HG03521 (cell line): ENCODE measurements at regions not wholly inside any gene's neighbourhood (a gene's known extent, or its start where the extent isn't known, plus 50 kb on each side); places are given as distances from the start of the nearest gene placed in this dataset.

Experiments
- ATAC-seq: cut with Tn5 transposase; IDR thresholded peaks from one replicate; pipeline ENCODE4 v1.9.1; 2021; ENCODE audit warnings: mild to moderate bottlenecking, moderate library complexity; ENCODE audit not compliant: unreplicated experiment

DNA sequence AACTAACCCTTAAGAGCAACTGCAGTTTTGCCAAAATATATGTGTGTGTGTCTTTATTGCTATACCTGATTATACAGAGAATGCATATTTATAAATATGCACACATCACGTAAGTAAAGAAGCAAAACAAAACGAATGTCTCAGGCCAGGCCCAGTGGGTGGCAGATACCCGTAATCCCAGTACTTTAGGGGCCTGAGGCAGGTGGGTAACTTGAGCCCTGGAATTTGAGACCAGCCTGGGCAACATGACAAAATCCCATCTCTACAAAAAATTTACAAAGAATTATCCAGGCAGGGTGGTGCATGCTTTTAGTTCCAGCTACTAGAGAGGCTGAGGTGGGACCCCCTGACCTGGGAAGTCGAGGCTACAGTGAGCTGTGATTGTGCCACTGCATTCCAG lies 745.3 kb downstream of the SATB2 start:
- ATAC-seq: no peak

DNA sequence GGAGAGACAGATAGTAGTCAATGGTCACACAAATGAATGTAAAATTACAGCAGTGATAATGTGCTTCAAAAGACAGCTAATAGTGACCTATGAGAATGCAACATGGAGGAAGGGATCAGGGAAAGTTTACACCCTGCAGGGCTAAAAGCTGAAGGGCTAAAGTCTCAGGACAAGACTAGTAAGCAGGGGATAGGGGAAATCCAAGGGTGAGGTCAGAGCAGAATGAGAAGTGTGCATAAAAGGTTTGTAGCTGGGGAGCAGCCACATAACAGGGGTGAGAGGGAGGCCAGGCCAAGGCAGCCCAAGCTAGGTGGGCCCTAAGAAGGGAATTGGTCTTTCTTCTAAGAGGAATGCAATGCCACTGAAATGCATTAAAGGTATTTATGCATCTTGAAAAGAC lies 746.3 kb downstream of the SATB2 start:
- ATAC-seq: no peak

- ATAC-seq: no peak
Observed at GRCh38 chr2:198710562-198710961, 747.2 kb downstream of the SATB2 start.

GRCh38 chr2:198706476-198707082 lies 751.2 kb downstream of the SATB2 start:
- no peak for ATAC-seq

DNA sequence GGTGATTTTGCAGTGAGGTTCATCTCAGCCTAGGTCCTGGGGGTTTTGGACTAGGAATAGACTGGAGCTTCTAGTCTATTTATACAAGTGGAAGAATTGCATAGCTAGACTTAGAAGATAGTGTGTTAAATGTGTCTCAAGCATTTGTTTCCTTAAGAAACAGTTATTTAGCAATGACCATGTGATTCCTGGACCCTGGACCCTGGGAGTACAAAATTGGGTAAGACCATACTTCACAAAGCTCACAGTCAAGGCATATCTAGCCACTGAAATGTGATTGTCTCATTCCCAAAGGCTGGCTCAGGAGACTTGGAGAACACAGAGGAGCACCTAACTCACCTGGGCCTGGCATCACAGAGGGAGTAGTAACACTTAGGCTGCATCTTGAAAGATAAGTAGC lies 754.5 kb downstream of the SATB2 start:
- ATAC-seq: no peak

GRCh38 chr2:198702796-198703195 lies 754.9 kb downstream of the SATB2 start:
- ATAC-seq: no peak

DNA sequence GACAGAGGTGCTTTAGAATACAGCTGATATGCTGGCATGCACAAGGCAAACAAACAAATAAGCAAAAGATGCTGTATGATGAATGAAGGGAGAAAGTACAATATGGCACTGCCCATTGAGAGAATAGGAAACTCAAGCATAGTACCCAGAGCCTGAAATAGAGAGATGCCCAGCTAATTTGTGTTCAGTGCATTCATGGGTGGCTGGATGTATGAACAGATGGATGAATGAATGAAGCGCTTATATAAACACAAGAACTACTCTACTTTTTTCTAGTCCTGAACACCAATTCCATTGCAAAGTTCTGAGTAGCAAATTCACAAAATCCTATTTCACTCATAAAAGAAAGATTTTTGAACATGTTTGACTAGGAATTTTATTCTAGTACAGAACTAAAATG lies 756.3 kb downstream of the SATB2 start:
- no peak for ATAC-seq

- no peak for ATAC-seq
Observed at GRCh38 chr2:198700319-198700718, 757.4 kb downstream of the SATB2 start.

GRCh38 chr2:198698230-198698629 lies 759.5 kb downstream of the SATB2 start:
- no peak for ATAC-seq

- ATAC-seq: no peak
Observed at GRCh38 chr2:198697794-198698193, 759.9 kb downstream of the SATB2 start.

DNA sequence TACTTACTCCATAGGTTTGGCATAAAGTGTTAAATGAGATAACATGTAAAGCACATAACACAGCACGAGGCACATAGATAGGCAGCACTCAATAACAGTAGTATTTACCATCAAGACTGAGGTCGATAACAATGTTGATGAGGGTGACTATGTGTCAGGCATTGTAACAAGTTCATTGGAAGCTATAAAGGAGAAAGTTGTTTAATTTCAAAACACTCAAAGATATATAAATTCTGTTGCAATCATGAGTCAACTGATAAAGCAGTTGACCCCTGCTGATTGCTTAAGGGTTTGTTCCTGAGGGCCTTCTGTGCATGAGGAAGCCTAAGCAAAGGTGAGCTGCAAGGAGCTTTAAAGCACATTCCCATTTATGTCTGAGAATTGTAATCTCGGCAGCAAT lies 760.5 kb downstream of the SATB2 start:
- ATAC-seq: no peak

GRCh38 chr2:198695879-198696278 lies 761.9 kb downstream of the SATB2 start:
- no peak for ATAC-seq

GRCh38 chr2:198692907-198693510 lies 764.7 kb downstream of the SATB2 start:
- ATAC-seq: no peak

DNA sequence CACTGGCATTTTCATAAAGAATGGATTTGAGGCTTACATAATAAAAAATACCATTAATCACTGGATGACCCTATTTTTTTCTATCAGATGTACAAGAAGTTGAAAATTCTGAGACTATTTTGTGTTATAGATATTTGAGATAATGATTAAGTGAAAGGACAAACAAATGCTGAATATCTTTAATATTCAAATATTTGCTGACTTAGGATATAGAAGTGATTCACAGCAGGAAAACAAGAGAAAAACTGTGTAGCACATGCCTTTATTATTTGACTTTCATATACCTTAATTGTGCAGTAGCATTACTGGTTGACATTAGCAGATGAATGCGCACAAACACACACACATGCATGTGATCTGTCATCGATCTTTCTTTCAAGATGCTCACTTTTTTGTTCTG lies 766.5 kb downstream of the SATB2 start:
- ATAC-seq: no peak

- no peak for ATAC-seq
Observed at GRCh38 chr2:198664321-198664720, 793.4 kb downstream of the SATB2 start.

DNA sequence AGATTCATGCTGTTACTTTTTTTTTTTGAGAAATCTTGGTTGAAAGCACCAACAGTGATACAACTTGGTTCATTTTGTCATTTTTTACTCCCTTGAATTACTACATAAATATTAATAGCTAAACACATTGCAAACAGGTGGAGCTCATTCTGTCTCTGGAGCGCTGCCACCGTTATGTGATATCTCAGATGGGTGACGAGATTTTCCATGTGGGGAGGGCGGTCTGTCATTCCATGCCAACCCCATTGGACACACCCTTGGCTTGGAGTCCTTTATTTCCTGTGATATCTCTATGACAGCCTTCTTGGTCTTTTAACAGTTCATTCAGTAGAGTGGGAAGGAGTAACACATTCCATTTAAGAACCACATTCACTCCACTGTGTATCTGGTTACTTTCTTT lies 794.8 kb downstream of the SATB2 start:
- no peak for ATAC-seq

GRCh38 chr2:198660501-198660900 lies 797.2 kb downstream of the SATB2 start:
- no peak for ATAC-seq

DNA sequence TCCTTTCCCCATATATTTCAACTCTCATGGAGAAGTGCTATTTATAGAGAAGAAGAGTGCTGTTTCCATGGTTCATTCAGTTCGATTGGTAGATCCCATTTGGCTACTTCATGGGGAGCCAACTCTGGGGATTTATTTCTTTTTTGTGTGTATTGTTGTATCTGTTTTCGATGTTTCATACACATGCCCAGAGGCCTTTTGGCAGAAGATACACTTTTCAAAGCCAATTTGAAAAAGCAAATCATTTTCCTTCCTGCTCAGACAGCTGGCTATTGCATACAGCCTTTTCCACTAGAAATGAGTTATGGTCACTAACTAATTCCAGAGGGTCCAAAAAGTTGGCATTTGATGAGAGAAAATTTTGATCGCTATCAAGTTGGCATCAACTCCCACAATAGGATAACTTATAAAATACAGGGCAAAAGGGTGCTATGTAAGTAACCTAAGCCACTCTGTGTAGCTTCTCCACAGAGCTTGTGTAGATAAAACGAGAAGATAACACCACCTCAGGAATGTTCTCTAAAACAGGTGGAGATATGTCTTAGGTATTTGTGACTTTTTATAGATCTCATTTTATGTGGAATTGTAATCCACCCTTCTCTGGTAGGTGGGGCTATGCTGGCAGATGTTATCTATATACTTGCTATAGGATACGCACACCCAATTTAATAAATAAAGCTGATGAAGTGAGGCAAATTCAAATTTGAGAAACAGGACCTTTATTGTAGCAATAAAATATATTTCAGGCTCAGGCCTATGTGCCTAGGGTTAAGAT lies 798.5 kb downstream of the SATB2 start:
- no peak for ATAC-seq

- no peak for ATAC-seq
Observed at GRCh38 chr2:198657512-198658121, 800.1 kb downstream of the SATB2 start.

DNA sequence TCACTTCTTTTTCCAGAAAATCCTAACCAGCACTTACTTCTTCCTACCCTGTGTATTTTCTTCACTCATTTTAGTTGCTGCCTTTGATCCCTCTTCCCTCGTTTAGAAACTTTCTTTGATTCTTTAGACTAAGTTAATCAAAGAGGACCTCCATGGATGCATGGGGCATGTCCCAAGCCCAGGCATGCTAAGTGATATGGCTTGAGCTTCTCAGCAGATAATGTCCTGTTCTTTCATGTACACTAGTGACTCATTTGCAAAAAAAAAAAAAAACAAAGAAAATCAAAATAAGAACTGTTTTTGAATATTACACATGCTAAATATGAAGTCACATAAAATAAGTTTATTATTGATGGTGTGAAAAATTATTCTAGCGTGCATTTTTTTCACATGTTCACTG lies 800.9 kb downstream of the SATB2 start:
- no peak for ATAC-seq

- no peak for ATAC-seq
Observed at GRCh38 chr2:198654646-198655045, 803.1 kb downstream of the SATB2 start.

DNA sequence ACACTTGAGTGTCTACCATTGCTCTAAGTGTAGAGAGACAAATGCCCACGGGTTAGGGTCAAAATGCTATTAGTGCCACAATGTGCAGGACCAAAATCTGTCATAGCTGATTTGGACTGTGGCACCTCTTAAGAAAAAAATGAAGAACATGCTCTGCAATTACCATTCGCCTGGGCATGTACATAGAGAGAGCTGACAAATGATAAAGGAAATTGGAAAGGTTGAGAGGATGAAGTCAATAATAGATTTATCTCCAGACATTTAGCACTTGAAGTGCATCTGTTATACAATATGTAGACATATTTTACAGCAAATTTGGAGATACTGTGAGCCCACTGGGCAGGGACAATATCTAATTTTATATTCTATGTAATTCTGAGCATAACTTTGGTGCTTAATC lies 804.4 kb downstream of the SATB2 start:
- ATAC-seq: no peak
